ENCODE measurements at regions not wholly inside any gene's neighbourhood (a gene's known extent, or its start where the extent isn't known, plus 50 kb on each side); places are given as distances from the start of the nearest gene placed in this dataset.
"Not testable (repeated sequence)": the region's sequence is repeated elsewhere in the genome, so short reads cannot be mapped to it uniquely, and the experiment has no call there.

DNA sequence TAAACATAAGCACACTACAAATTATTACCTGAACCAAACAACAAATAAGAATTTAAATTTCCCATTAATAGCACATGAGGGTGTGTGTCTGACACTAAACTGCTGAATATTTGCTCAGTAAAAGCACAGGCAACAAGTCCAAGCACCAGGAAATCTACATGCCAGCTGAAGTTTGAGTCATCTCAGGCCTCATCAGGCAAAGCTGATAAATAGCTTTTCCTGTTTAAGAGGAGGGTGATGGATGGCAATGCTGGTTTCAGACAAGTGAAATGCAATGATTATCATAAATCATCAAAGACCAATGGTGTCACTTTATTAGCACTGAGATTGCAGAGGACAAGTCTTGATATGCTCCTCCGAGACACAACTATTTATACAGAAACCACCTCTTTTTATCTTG is 1668.0 kb upstream of the C9orf72 start:
- FAIRE-seq: no peak
- H3K27ac ChIP-seq (ENCODE audit: control insufficient read depth, insufficient read depth): no peak overlapping the region
- H3K79me2 ChIP-seq (ENCODE audit: control insufficient read depth, insufficient read depth, low read length): no peaks in the 10 kb centered on the region
- no peaks in the 10 kb centered on the region for H3K27me3 ChIP-seq (replicated peaks in 1 of 2; ENCODE audit: control insufficient read depth in 2 of 2, insufficient read depth in 2 of 2, low read length in 1 of 2)
- intact Hi-C loops (cut with micrococcal nuclease; ENCODE audit: unreplicated experiment) (no loop called here), in situ Hi-C loops (cut with MboI) (no loop called here)
- CTCF ChIA-PET: no interaction called here
- no peak for ATAC-seq
- H3K9ac ChIP-seq (ENCODE audit: control insufficient read depth, insufficient read depth, low read length): no peak overlapping the region
- no peak overlapping the region for H3K4me3 ChIP-seq
- DNase-seq (ENCODE audit: low read depth, low spot score): no peak
- 0% methylated on average over 1 of the region's 1 CpG for WGBS (ENCODE audit: insufficient coverage, insufficient replicate concordance, low lambda C conversion rate, missing lambda C conversion rate)
- no peak overlapping the region for H2AFZ ChIP-seq (ENCODE audit: control insufficient read depth, low read depth, low read length)
- no peaks in the 10 kb centered on the region for H4K20me1 ChIP-seq (ENCODE audit: control insufficient read depth, insufficient read depth)
- RAD21 ChIA-PET (ENCODE audit: unreplicated experiment): no interaction called here
- H3K9me3 ChIP-seq (replicated peaks; ENCODE audit: control insufficient read depth, insufficient read depth, low read length): no peaks in the 10 kb centered on the region
- SMC1A ChIA-PET (ENCODE audit: uncharacterized antibody, unreplicated experiment): no interaction called here
- no peak for TF ChIP-seq POLR2AphosphoS2 (IDR thresholded peaks at IDR 0.05; ENCODE audit: low read depth, low read length)
- no peak for TF ChIP-seq NFIC (IDR thresholded peaks at IDR 0.05; ENCODE audit: low read depth, low read length)
- no peak for TF ChIP-seq NFYA (IDR thresholded peaks at IDR 0.05; ENCODE audit: borderline replicate concordance, low read depth, low read length)
- no peak overlapping the region for H3K4me2 ChIP-seq (ENCODE audit: control insufficient read depth, insufficient read depth)
- H3K36me3 ChIP-seq (ENCODE audit: control insufficient read depth in 2 of 2, insufficient read depth in 2 of 2, low read length in 1 of 2): no peaks in the 10 kb centered on the region
- POLR2A ChIA-PET: no interaction called here
- no peaks in the 10 kb centered on the region for H3K4me1 ChIP-seq (ENCODE audit: control insufficient read depth, insufficient read depth, low read length)
- no TSS peak for BruUV-seq (replicated peaks)

DNA sequence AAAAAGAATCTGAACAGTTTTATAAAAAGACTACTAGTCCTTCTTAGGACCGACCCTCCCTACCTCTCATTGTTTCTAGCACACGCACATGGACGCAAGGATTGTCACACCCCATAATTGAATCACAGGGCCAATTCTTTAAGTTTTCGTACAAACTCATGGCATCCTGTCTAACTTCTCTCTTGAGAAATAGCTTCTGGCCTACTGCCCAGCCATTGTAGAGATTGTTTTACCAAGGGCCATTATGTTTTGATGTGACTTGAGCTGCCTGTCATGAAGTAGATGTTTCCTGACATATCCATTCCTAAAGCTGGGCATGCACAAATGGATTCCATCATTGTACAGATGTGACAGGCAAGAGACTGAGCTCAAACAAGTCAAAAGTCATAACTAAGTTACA is 1672.1 kb upstream of the C9orf72 start:
- 50% methylated on average over 4 of the region's 4 CpGs for WGBS (ENCODE audit: insufficient coverage, insufficient replicate concordance, low lambda C conversion rate, missing lambda C conversion rate)
- H2AFZ ChIP-seq (ENCODE audit: control insufficient read depth, low read depth, low read length): no peak overlapping the region
- H3K79me2 ChIP-seq (ENCODE audit: control insufficient read depth, insufficient read depth, low read length): no peaks in the 10 kb centered on the region
- intact Hi-C loops (cut with micrococcal nuclease; ENCODE audit: unreplicated experiment) (no loop called here), in situ Hi-C loops (cut with MboI) (no loop called here)
- CTCF ChIA-PET: no interaction called here
- no peaks in the 10 kb centered on the region for H3K27me3 ChIP-seq (replicated peaks in 1 of 2; ENCODE audit: control insufficient read depth in 2 of 2, insufficient read depth in 2 of 2, low read length in 1 of 2)
- no peak for DNase-seq (ENCODE audit: low read depth, low spot score)
- H3K27ac ChIP-seq (ENCODE audit: control insufficient read depth, insufficient read depth): no peak overlapping the region
- no peak for FAIRE-seq
- no peak for TF ChIP-seq NR2F1 (conservative IDR thresholded peaks at IDR 0.05)
- no peak for TF ChIP-seq HDGF (IDR thresholded peaks at IDR 0.05)
- no peak for TF ChIP-seq ZNF274 (IDR thresholded peaks at IDR 0.05; ENCODE audit: insufficient read depth, insufficient read length)
- TF ChIP-seq MXI1 (IDR thresholded peaks at IDR 0.05; ENCODE audit: low read depth, low read length): no peak
- TF ChIP-seq BACH1 (IDR thresholded peaks at IDR 0.05; ENCODE audit: borderline replicate concordance): no peak
- no peak for TF ChIP-seq MYB (IDR thresholded peaks at IDR 0.05; ENCODE audit: borderline replicate concordance, low read depth, low read length)
- TF ChIP-seq, protein P1, sequence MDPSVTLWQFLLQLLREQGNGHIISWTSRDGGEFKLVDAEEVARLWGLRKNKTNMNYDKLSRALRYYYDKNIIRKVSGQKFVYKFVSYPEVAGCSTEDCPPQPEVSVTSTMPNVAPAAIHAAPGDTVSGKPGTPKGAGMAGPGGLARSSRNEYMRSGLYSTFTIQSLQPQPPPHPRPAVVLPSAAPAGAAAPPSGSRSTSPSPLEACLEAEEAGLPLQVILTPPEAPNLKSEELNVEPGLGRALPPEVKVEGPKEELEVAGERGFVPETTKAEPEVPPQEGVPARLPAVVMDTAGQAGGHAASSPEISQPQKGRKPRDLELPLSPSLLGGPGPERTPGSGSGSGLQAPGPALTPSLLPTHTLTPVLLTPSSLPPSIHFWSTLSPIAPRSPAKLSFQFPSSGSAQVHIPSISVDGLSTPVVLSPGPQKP (IDR thresholded peaks at IDR 0.05; ENCODE audit: low read depth, low read length): no peak
- TF ChIP-seq RBBP5 (conservative IDR thresholded peaks at IDR 0.05): no peak
- RAD21 ChIA-PET (ENCODE audit: unreplicated experiment): no interaction called here
- H4K20me1 ChIP-seq (ENCODE audit: control insufficient read depth, insufficient read depth): no peaks in the 10 kb centered on the region
- SMC1A ChIA-PET (ENCODE audit: uncharacterized antibody, unreplicated experiment): interaction anchor here (1.0 to 1.5 kb wide), 3 partner anchors 11 to 232 kb away, joined by 3 read pairs; no protein-coding TSS in a partner anchor
- no peak for ATAC-seq
- H3K36me3 ChIP-seq (ENCODE audit: control insufficient read depth in 2 of 2, insufficient read depth in 2 of 2, low read length in 1 of 2): no peaks in the 10 kb centered on the region
- no peak overlapping the region for H3K4me2 ChIP-seq (ENCODE audit: control insufficient read depth, insufficient read depth)
- POLR2A ChIA-PET: no interaction called here
- no peak overlapping the region for H3K4me3 ChIP-seq
- no TSS peak for BruUV-seq (replicated peaks)
- no peaks in the 10 kb centered on the region for H3K9me3 ChIP-seq (replicated peaks; ENCODE audit: control insufficient read depth, insufficient read depth, low read length)
- no peaks in the 10 kb centered on the region for H3K4me1 ChIP-seq (ENCODE audit: control insufficient read depth, insufficient read depth, low read length)
- no peak overlapping the region for H3K9ac ChIP-seq (ENCODE audit: control insufficient read depth, insufficient read depth, low read length)

DNA sequence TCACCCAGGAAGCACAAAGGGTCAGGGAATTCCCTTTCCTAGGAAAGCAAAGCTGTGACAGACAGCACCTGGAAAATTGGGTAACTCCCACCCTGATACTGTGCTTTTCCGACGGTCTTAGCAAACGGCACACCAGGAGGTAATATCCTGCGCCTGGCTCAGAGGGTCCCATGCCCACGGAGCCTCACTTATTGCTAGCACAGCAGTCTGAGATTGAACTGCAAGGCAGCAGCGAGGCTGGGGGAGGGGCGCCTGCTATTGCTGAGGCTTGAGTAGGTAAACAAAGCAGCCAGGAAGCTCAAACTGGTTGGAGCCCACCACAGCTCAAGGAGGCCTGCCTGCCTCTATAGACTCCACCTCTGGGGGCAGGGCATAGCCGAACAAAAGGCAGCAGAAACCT is 1697.1 kb upstream of the C9orf72 start:
- RAD21 ChIA-PET (ENCODE audit: unreplicated experiment): not testable (repeated sequence)

More for the DNA sequence above, 1697.1 kb upstream of the C9orf72 start:
- in situ Hi-C loops (cut with MboI); SMC1A ChIA-PET (ENCODE audit: uncharacterized antibody, unreplicated experiment); H3K4me3 ChIP-seq; CTCF ChIA-PET; H3K36me3 ChIP-seq (ENCODE audit: control insufficient read depth in 2 of 2, insufficient read depth in 2 of 2, low read length in 1 of 2); POLR2A ChIA-PET; H2AFZ ChIP-seq (ENCODE audit: control insufficient read depth, low read depth, low read length); H3K27ac ChIP-seq (ENCODE audit: control insufficient read depth, insufficient read depth); intact Hi-C loops (cut with micrococcal nuclease; ENCODE audit: unreplicated experiment); H3K4me1 ChIP-seq (ENCODE audit: control insufficient read depth, insufficient read depth, low read length); FAIRE-seq; BruUV-seq (replicated peaks); ATAC-seq; H4K20me1 ChIP-seq (ENCODE audit: control insufficient read depth, insufficient read depth); H3K79me2 ChIP-seq (ENCODE audit: control insufficient read depth, insufficient read depth, low read length); H3K9me3 ChIP-seq (replicated peaks; ENCODE audit: control insufficient read depth, insufficient read depth, low read length); DNase-seq (ENCODE audit: low read depth, low spot score); H3K4me2 ChIP-seq (ENCODE audit: control insufficient read depth, insufficient read depth); H3K27me3 ChIP-seq (replicated peaks in 1 of 2; ENCODE audit: control insufficient read depth in 2 of 2, insufficient read depth in 2 of 2, low read length in 1 of 2); H3K9ac ChIP-seq (ENCODE audit: control insufficient read depth, insufficient read depth, low read length): not testable (repeated sequence)
- 32% methylated on average over 7 of the region's 8 CpGs for WGBS (ENCODE audit: insufficient coverage, insufficient replicate concordance, low lambda C conversion rate, missing lambda C conversion rate)
